Transverse colon (tissue), 4 donors: ENCODE measurements at regions not wholly inside any gene's neighbourhood (a gene's known extent, or its start where the extent isn't known, plus 50 kb on each side); places are given as distances from the start of the nearest gene placed in this dataset.

Experiments used
- DNase-seq: peaks from one replicate; pipeline ENCODE4 v3.0.0-alpha.2; 2019
- H3K27ac ChIP-seq, 4 donors: fragments of 200-600 bp; sonication (generic); 2 replicates each; pipeline ENCODE4 v1.5.1; 2016 to 2018; ENCODE audit warnings: inconsistent platforms in 4 of 4
- H3K27me3 ChIP-seq: fragments of 200-600 bp; sonication (generic); 2 replicates; pipeline ENCODE4 v1.5.1; 2017; ENCODE audit warnings: inconsistent platforms
- H3K36me3 ChIP-seq, 4 donors: fragments of 200-600 bp; sonication (generic); 2 replicates each; pipeline ENCODE4 v1.5.1; 2017 to 2019; ENCODE audit warnings: inconsistent platforms in 4 of 4
- H3K4me1 ChIP-seq, 4 donors: fragments of 200-600 bp; sonication (generic); 2 replicates each; pipeline ENCODE4 v1.5.1; 2017 to 2020; ENCODE audit warnings: inconsistent platforms in 4 of 4
- H3K4me3 ChIP-seq, 4 donors: fragments of 200-600 bp; sonication (generic); 1 replicate in 1 of 4; 2 replicates in 3 of 4; pipeline versions ENCODE4 v1.5.1 to v1.6.1; 2017 to 2019; ENCODE audit warnings: inconsistent platforms in 4 of 4
- H3K9me3 ChIP-seq, 2 donors: fragments of 200-600 bp; sonication (generic); 2 replicates each; pipeline ENCODE4 v1.5.1; 2017 to 2019; ENCODE audit warnings: inconsistent platforms in 2 of 2
- EP300 ChIP-seq: sonication (generic); formaldehyde crosslinking; IDR thresholded peaks from one replicate; pipeline ENCODE4 v1.6.1; 2017; ENCODE audit warnings: antibody characterized with exemption, low read depth
- POLR2A ChIP-seq: fragments of 450-650 bp; IDR thresholded peaks from one replicate; pipeline ENCODE4 v1.6.1; 2016; ENCODE audit warnings: antibody characterized with exemption, mild to moderate bottlenecking, moderate library complexity
- POLR2AphosphoS5 ChIP-seq, 3 donors: sonication (generic); formaldehyde crosslinking; IDR thresholded peaks; one replicate each; pipeline ENCODE4 v1.6.1; 2016; ENCODE audit warnings: antibody characterized with exemption in 3 of 3
- WGBS, 2 donors: methylation state at CpG; one replicate each; pipeline ENCODE4 v1.1.5; 2018; ENCODE audit warnings: low coverage in 1 of 2; 5-methylcytosine and 5-hydroxymethylcytosine counted together
- in situ Hi-C, 4 donors: fragments of 200-750 bp; cut with MboI; loops; one replicate each; pipeline versions ENCODE4 v1.15.0 to v1.15.1; 2017; ENCODE audit warnings: low sequenced_read_pairs in 3 of 4, low pct_ligation_motif_present in 1 of 4, low pct_unique_long_range_greater_than_20kb in 1 of 4
- intact Hi-C: fragments of 100-400 bp; cut with DNase I; formaldehyde crosslinking; loops from one replicate; pipeline ENCODE4 v1.15.1; 2023; ENCODE audit warnings: low total_unique reads
- TF ChIP-seq, protein P1 (sequence below), 5 experiments: fragments of 200-600 bp in 3 of 5; fragments of 450-650 bp in 2 of 5; sonication (generic) in 3 of 5; IDR thresholded peaks; 1 replicate in 2 of 5; 2 replicates in 3 of 5; pipeline ENCODE4 v1.5.1; 2016 to 2017; ENCODE audit warnings: antibody characterized with exemption in 5 of 5, inconsistent platforms in 3 of 5, mild to moderate bottlenecking in 2 of 5, moderate library complexity in 1 of 5

- intact Hi-C loops, result no loop called here
- Histone ChIP-seq H3K4me1 (no peaks in the 10 kb centered on the region), H3K27ac (no peak overlapping the region), H3K4me3 (no peak overlapping the region), H3K36me3 (no peaks in the 10 kb centered on the region), H3K27me3 (no peaks in the 10 kb centered on the region), H3K9me3 (no peaks in the 10 kb centered on the region)
- TF ChIP-seq, protein P1, sequence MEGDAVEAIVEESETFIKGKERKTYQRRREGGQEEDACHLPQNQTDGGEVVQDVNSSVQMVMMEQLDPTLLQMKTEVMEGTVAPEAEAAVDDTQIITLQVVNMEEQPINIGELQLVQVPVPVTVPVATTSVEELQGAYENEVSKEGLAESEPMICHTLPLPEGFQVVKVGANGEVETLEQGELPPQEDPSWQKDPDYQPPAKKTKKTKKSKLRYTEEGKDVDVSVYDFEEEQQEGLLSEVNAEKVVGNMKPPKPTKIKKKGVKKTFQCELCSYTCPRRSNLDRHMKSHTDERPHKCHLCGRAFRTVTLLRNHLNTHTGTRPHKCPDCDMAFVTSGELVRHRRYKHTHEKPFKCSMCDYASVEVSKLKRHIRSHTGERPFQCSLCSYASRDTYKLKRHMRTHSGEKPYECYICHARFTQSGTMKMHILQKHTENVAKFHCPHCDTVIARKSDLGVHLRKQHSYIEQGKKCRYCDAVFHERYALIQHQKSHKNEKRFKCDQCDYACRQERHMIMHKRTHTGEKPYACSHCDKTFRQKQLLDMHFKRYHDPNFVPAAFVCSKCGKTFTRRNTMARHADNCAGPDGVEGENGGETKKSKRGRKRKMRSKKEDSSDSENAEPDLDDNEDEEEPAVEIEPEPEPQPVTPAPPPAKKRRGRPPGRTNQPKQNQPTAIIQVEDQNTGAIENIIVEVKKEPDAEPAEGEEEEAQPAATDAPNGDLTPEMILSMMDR (IDR thresholded peaks at IDR 0.05), result no peak
- TF ChIP-seq POLR2AphosphoS5 (IDR thresholded peaks at IDR 0.05) (no peak), POLR2A (no peak), EP300 (no peak)
- 78 to 82% methylated on average over 3 of the region's 3 CpGs for WGBS, 2 donors
- DNase-seq, result no peak
- in situ Hi-C loops, result no loop called here
These were observed 458.5 kb downstream of the TLR4 start for GRCh38 chr9:118162716-118163115.

DNA sequence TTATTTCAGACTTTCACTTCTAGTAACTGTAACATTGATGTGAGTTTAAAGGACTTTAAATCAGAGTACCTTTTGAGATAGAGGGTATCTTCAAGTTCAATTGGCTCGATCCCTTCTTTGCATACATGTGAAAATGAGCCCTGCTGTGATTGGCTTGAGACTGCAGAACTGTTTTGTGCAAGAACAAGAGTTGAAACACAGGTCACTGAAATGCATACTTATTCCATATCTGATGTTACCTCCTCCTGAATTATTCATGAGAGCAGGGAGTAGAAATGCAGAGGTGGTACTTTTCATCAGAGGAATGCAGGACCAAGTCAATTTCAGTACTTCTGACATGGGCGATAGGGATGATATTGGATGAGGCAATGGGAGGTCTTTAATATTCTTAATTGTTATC is 459.5 kb downstream of the TLR4 start:
- Histone ChIP-seq H3K9me3 (no peaks in the 10 kb centered on the region), H3K27ac (no peak overlapping the region), H3K4me1 (no peaks in the 10 kb centered on the region), H3K36me3 (no peaks in the 10 kb centered on the region), H3K4me3 (no peak overlapping the region), H3K27me3 (no peaks in the 10 kb centered on the region)
- intact Hi-C loops (no loop called here), in situ Hi-C loops (no loop called here)
- WGBS, 2 donors, result 78% methylated on average over 2 of the region's 2 CpGs
- TF ChIP-seq EP300 (no peak), POLR2A (no peak), POLR2AphosphoS5 (IDR thresholded peaks at IDR 0.05) (no peak)
- TF ChIP-seq, protein P1 (IDR thresholded peaks at IDR 0.05), result no peak
- DNase-seq, result no peak

DNA sequence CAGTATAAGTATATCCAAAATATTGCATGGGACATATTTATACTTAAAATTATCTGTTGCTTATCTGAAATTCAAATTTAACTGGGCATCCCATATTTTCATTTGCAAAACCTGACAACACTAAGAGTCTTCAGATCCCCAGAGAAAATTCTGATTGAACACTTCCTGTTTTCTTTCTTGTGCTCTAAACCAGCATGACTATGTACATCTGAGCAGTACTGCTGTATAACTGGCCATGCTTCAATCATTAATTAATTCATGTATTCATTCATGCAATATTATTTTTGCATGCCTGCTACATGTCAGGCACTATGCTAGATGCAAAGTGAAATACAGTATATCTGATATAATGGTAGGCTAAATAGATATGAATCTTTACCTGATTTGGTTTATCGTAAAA is 461.2 kb downstream of the TLR4 start:
- TF ChIP-seq, protein P1 (IDR thresholded peaks at IDR 0.05), result no peak
- TF ChIP-seq EP300 (no peak), POLR2A (no peak), POLR2AphosphoS5 (IDR thresholded peaks at IDR 0.05) (no peak)
- Histone ChIP-seq H3K4me1 (no peaks in the 10 kb centered on the region), H3K4me3 (no peak overlapping the region), H3K27ac (no peak overlapping the region), H3K9me3 (no peaks in the 10 kb centered on the region), H3K36me3 (no peaks in the 10 kb centered on the region), H3K27me3 (no peaks in the 10 kb centered on the region)
- in situ Hi-C loops, result no loop called here
- intact Hi-C loops, result no loop called here
- DNase-seq, result no peak
- 91 to 100% methylated on average over 1 of the region's 1 CpG for WGBS, 2 donors

GRCh38 chr9:118170032-118170955 is 466.1 kb downstream of the TLR4 start:
- DNase-seq, result peak; percentile 15
- intact Hi-C loops, result no loop called here
- no peaks in the 10 kb centered on the region for H3K36me3 ChIP-seq
- H3K4me3 ChIP-seq, result no peak overlapping the region
- H3K9me3 ChIP-seq, result no peaks in the 10 kb centered on the region
- no peak overlapping the region for H3K27ac ChIP-seq
- TF ChIP-seq POLR2A (no peak), EP300 (no peak), POLR2AphosphoS5 (IDR thresholded peaks at IDR 0.05) (no peak)
- TF ChIP-seq, protein P1 (IDR thresholded peaks at IDR 0.05), result peak in 4 of 5 experiments; percentile 35 to 48 (median 44)
- WGBS, 2 donors, result 35 to 70% methylated on average over 2 to 6 of the region's 6 CpGs
- no peaks in the 10 kb centered on the region for H3K4me1 ChIP-seq
- no peaks in the 10 kb centered on the region for H3K27me3 ChIP-seq
- in situ Hi-C loops, result no loop called here
